ENCODE measurements at regions not wholly inside any gene's neighbourhood (a gene's known extent, or its start where the extent isn't known, plus 50 kb on each side); places are given as distances from the start of the nearest gene placed in this dataset.

DNA sequence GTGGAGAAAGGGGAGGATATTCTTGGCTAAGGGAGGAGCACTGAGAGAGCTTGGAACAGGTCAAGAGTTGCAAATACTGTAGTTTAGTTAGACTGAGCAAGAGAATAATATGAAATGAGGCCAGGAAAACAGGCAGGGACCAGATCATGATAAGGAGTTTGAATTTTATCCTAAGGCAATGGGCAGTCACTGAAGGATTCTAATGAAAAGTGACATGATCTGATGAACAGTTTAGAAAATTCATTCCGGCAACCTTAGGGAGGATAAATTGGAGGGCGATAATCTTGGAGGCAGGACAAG, 276.1 kb downstream of the PLK2 start:
- ChIA-PET CTCF (ENCODE audit: partially characterized antibody) (no interaction called here), POLR2A (ENCODE audit: partially characterized antibody) (no interaction called here)
- H4K91ac ChIP-seq (replicated peaks; ENCODE audit: insufficient read length, low read length) = no peak overlapping the region

More for the DNA sequence above, 276.1 kb downstream of the PLK2 start:
- Histone ChIP-seq H3K79me1 (ENCODE audit: low read depth, low read length) (no peaks in the 10 kb centered on the region), H3K27ac (ENCODE audit: low read depth, low read length) (no peak overlapping the region), H3K27me3 (replicated peaks in 1 of 4; ENCODE audit: control insufficient read depth in 3 of 4, extremely low read depth in 1 of 4, insufficient read depth in 3 of 4, low read length in 3 of 4) (no peaks in the 10 kb centered on the region), H3K23me2 (ENCODE audit: low read depth, low read length) (no peaks in the 10 kb centered on the region), H4K5ac (ENCODE audit: insufficient read length, low read depth, low read length) (no peak overlapping the region), H3K36me3 (ENCODE audit: control insufficient read depth in 2 of 4, insufficient read depth in 4 of 4, low read length in 3 of 4) (no peaks in the 10 kb centered on the region), H2AK5ac (ENCODE audit: low read depth, low read length) (no peak overlapping the region), H2AFZ (ENCODE audit: low read length) (no peak overlapping the region), H2BK20ac (ENCODE audit: low read length) (no peak overlapping the region), H3K18ac (ENCODE audit: extremely low read depth, low read length) (no peak overlapping the region), H3K9ac (replicated peaks in 1 of 4; ENCODE audit: extremely low read depth in 1 of 4, low read depth in 3 of 4, low read length in 3 of 4) (no peak overlapping the region), H3K23ac (ENCODE audit: insufficient read length) (no peak overlapping the region), H3K14ac (ENCODE audit: insufficient read length) (no peak overlapping the region), H3K4me3 (ENCODE audit: extremely low read depth in 1 of 4, insufficient read depth in 2 of 4, low read depth in 3 of 4, low read length in 4 of 4) (no peak overlapping the region), H4K8ac (ENCODE audit: extremely low read depth, insufficient read depth, low read length) (no peak overlapping the region), H2BK120ac (replicated peaks; ENCODE audit: low read depth, low read length) (no peak overlapping the region), H2BK15ac (ENCODE audit: low read length) (no peak overlapping the region), H3K4me1 (replicated peaks in 1 of 4; ENCODE audit: control insufficient read depth in 3 of 4, insufficient read depth in 4 of 4, low read length in 3 of 4) (peaks cover 0 to 2% (median 0%) of the 10 kb centered on the region in 4 experiments; a peak in 1 of 7 replicates), H3K79me2 (ENCODE audit: control insufficient read depth in 1 of 2, insufficient read depth in 2 of 2, low read length in 2 of 2) (no peaks in the 10 kb centered on the region), H3K4me2 (ENCODE audit: insufficient read depth in 1 of 2, low read depth in 2 of 2, low read length in 2 of 2) (no peak overlapping the region), H3K9me3 (ENCODE audit: insufficient read depth in 2 of 2, low read depth in 1 of 2, low read length in 1 of 2) (no peaks in the 10 kb centered on the region), H3K4ac (replicated peaks; ENCODE audit: insufficient read length, low read depth, low read length) (no peak overlapping the region), H3K56ac (replicated peaks; ENCODE audit: insufficient read length, low read depth, low read length) (no peak overlapping the region), H2BK12ac (ENCODE audit: low read depth, low read length) (no peak overlapping the region), H4K20me1 (replicated peaks in 1 of 2; ENCODE audit: control insufficient read depth in 1 of 2, insufficient read depth in 2 of 2, low read length in 2 of 2) (no peaks in the 10 kb centered on the region), H2BK5ac (ENCODE audit: low read depth, low read length) (no peak overlapping the region)
- TF ChIP-seq JUND (IDR thresholded peaks at IDR 0.05; ENCODE audit: low read length) (no peak), TBP (IDR thresholded peaks at IDR 0.05; ENCODE audit: low read depth, low read length) (no peak), RAD21 (IDR thresholded peaks at IDR 0.05 in 1 of 2, conservative IDR thresholded peaks at IDR 0.05 in 1 of 2; ENCODE audit: low read depth in 2 of 2, low read length in 2 of 2) (no peak), SP1 (IDR thresholded peaks at IDR 0.05; ENCODE audit: low read depth, low read length) (no peak), TAF1 (IDR thresholded peaks at IDR 0.05; ENCODE audit: low read depth, low read length) (no peak)
- FAIRE-seq = no peak
- no peak for DNase-seq (ENCODE audit: low read depth in 1 of 2, low spot score in 2 of 2)
- 76% methylated on average over 2 of the region's 2 CpGs; no CpG with 5 or more reads in 1 of the 2 experiments for WGBS, 2 experiments (ENCODE audit: extremely low coverage in 1 of 2, insufficient coverage in 1 of 2, insufficient read length in 1 of 2, insufficient replicate concordance in 2 of 2, low coverage in 1 of 2, low lambda C conversion rate in 2 of 2, missing lambda C conversion rate in 1 of 2)

Measured in H1 (cell line).